ENCODE measurements at regions not wholly inside any gene's neighbourhood (a gene's known extent, or its start where the extent isn't known, plus 50 kb on each side); places are given as distances from the start of the nearest gene placed in this dataset.

DNA sequence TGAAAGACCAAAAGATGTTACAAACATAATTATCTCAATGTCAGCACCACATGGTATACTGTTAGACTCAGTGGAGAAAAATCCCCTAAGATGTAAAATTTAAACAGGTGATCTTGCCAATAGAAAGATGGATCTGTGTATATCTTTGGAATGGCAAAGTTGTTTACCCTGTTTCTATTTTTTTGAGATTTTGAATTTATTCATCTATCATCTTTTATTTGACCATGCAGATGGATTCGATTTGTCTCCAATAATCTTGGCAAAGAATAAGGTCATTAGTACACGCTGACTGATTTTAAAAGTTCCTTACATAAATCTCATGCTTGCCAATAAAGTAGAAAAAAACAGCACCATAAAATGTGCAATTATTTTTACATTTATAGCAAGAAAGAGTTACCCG, 459.3 kb downstream of the MBD2 start:
- intact Hi-C loops (cut with micrococcal nuclease) = no loop called here
- CTCF ChIA-PET = no interaction called here
- H3K79me1 ChIP-seq (ENCODE audit: low read depth in 1 of 2, low read length in 2 of 2) = no peaks in the 10 kb centered on the region
- H2BK20ac ChIP-seq (ENCODE audit: low read depth, low read length) = no peak overlapping the region
- H2AK9ac ChIP-seq (replicated peaks; ENCODE audit: low read depth, low read length, poor library complexity) = no peak overlapping the region
- no peaks in the 10 kb centered on the region for H3K9me1 ChIP-seq (ENCODE audit: insufficient read depth, low read length)
- no peak overlapping the region for H2BK5ac ChIP-seq (ENCODE audit: low read depth, low read length, poor library complexity, severe bottlenecking)
- WGBS, 2 experiments (ENCODE audit: extremely low coverage in 2 of 2, insufficient read length in 1 of 2) = no CpG with 5 or more reads among the region's 3 CpGs
- H4K20me1 ChIP-seq (ENCODE audit: insufficient read depth, low read length) = no peaks in the 10 kb centered on the region
- no peak overlapping the region for H3K27ac ChIP-seq (ENCODE audit: insufficient read depth, low read length)
- dilution Hi-C loops (cut with HindIII; ENCODE audit: low sequenced_read_pairs, unreplicated experiment) = no loop called here
- no peak overlapping the region for H2AFZ ChIP-seq (replicated peaks; ENCODE audit: low read length, poor library complexity)
- POLR2A ChIA-PET (ENCODE audit: unreplicated experiment) = no interaction called here
- no peak overlapping the region for H3K4me3 ChIP-seq (ENCODE audit: insufficient read depth, low read depth, low read length)
- no peak overlapping the region for H2BK15ac ChIP-seq (ENCODE audit: low read depth, low read length)
- H4K91ac ChIP-seq (ENCODE audit: insufficient read depth, low read depth, low read length) = no peak overlapping the region
- no peak overlapping the region for H3K18ac ChIP-seq (ENCODE audit: low read depth, low read length)
- H3K9ac ChIP-seq (ENCODE audit: low read depth, low read length) = no peak overlapping the region
- ATAC-seq (ENCODE audit: low read depth) (no peak), DNase-seq (no peak)
- peaks cover 10% of the 10 kb centered on the region; the same call in 1 of the 2 replicates for H3K9me3 ChIP-seq (ENCODE audit: control insufficient read depth, insufficient read depth, low read length)
- no peak overlapping the region for H3K14ac ChIP-seq (replicated peaks; ENCODE audit: low read depth, low read length)
- H2AK5ac ChIP-seq (ENCODE audit: low read depth, low read length) = no peak overlapping the region
- no peaks in the 10 kb centered on the region for H3K27me3 ChIP-seq (ENCODE audit: control insufficient read depth, insufficient read depth, low read length)
- no peak overlapping the region for H3K4me2 ChIP-seq (ENCODE audit: low read depth, low read length)
- no peaks in the 10 kb centered on the region for H3K4me1 ChIP-seq (ENCODE audit: control insufficient read depth, insufficient read depth, low read length)
- no peak overlapping the region for H3K56ac ChIP-seq (ENCODE audit: extremely low read depth, insufficient read depth, low read length)
- TF ChIP-seq NFE2L2 (IDR thresholded peaks at IDR 0.05; ENCODE audit: low read depth, low read length) (no peak), RAD21 (IDR thresholded peaks at IDR 0.05; ENCODE audit: low read length) (no peak), MXI1 (IDR thresholded peaks at IDR 0.05; ENCODE audit: borderline replicate concordance, low read depth, low read length) (no peak), FOS (IDR thresholded peaks at IDR 0.05; ENCODE audit: low read depth, low read length) (no peak)
- TF ChIP-seq, protein P1, sequence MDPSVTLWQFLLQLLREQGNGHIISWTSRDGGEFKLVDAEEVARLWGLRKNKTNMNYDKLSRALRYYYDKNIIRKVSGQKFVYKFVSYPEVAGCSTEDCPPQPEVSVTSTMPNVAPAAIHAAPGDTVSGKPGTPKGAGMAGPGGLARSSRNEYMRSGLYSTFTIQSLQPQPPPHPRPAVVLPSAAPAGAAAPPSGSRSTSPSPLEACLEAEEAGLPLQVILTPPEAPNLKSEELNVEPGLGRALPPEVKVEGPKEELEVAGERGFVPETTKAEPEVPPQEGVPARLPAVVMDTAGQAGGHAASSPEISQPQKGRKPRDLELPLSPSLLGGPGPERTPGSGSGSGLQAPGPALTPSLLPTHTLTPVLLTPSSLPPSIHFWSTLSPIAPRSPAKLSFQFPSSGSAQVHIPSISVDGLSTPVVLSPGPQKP (IDR thresholded peaks at IDR 0.05; ENCODE audit: borderline replicate concordance, low read depth, low read length) = no peak
- TF ChIP-seq, protein P2, sequence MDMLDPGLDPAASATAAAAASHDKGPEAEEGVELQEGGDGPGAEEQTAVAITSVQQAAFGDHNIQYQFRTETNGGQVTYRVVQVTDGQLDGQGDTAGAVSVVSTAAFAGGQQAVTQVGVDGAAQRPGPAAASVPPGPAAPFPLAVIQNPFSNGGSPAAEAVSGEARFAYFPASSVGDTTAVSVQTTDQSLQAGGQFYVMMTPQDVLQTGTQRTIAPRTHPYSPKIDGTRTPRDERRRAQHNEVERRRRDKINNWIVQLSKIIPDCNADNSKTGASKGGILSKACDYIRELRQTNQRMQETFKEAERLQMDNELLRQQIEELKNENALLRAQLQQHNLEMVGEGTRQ (IDR thresholded peaks at IDR 0.05; ENCODE audit: low read depth, low read length) = no peak
- H3K4ac ChIP-seq (ENCODE audit: low read depth, low read length) = no peak overlapping the region
- in situ Hi-C loops (cut with MboI; ENCODE audit: low sequenced_read_pairs) = no loop called here
- no peak overlapping the region for H4K8ac ChIP-seq (ENCODE audit: low read depth in 2 of 2, low read length in 2 of 2)
- no peaks in the 10 kb centered on the region for H3K36me3 ChIP-seq (ENCODE audit: control insufficient read depth, insufficient read depth, low read length)
- no peak overlapping the region for H3K23ac ChIP-seq (ENCODE audit: low read depth, low read length)
- BruUV-seq (replicated peaks) = no TSS peak
- H4K5ac ChIP-seq (ENCODE audit: low read depth, low read length) = no peak overlapping the region
- no peak overlapping the region for H2BK120ac ChIP-seq (ENCODE audit: low read depth, low read length)

All from IMR-90 (cell line).